Liver (tissue), 8 donors: ENCODE measurements at regions not wholly inside any gene's neighbourhood (a gene's known extent, or its start where the extent isn't known, plus 50 kb on each side); places are given as distances from the start of the nearest gene placed in this dataset.

ENCODE experiments used
- DNase-seq: peaks from one replicate; pipeline ENCODE4 v3.0.0-alpha.2; 2017; ENCODE audit warnings: low spot score
- H3K27ac ChIP-seq, 2 donors: one replicate each; pipeline ENCODE4 v1.7.0; 2013; ENCODE audit warnings: inconsistent platforms in 2 of 2, low read length in 2 of 2, control low read depth in 1 of 2, low read depth in 1 of 2, mild to moderate bottlenecking in 1 of 2
- H3K27me3 ChIP-seq, 4 donors: one replicate each; pipeline versions ENCODE4 v1.6.1 to v1.7.0; 2013; ENCODE audit warnings: low read length in 3 of 4, inconsistent platforms in 1 of 4, mild to moderate bottlenecking in 1 of 4, moderate library complexity in 1 of 4; ENCODE audit not compliant: control insufficient read depth in 4 of 4, insufficient read depth in 4 of 4
- H3K36me3 ChIP-seq, 4 donors: one replicate each; pipeline versions ENCODE4 v1.6.1 to v1.7.0; 2013; ENCODE audit warnings: low read length in 3 of 4, mild to moderate bottlenecking in 3 of 4, low read depth in 1 of 4, moderate library complexity in 1 of 4; ENCODE audit not compliant: control insufficient read depth in 4 of 4, insufficient read depth in 3 of 4
- H3K4me1 ChIP-seq, 4 donors: one replicate each; pipeline versions ENCODE4 v1.6.1 to v1.7.0; 2013; ENCODE audit warnings: low read length in 3 of 4, mild to moderate bottlenecking in 3 of 4, moderate library complexity in 1 of 4; ENCODE audit not compliant: control insufficient read depth in 4 of 4, insufficient read depth in 4 of 4
- H3K4me3 ChIP-seq, 3 donors: one replicate each; pipeline versions ENCODE4 v1.6.1 to v1.7.0; 2013; ENCODE audit warnings: low read length in 3 of 3, control low read depth in 1 of 3, low read depth in 1 of 3, mild to moderate bottlenecking in 1 of 3
- H3K9ac ChIP-seq, 2 donors: one replicate each; pipeline ENCODE4 v1.7.0; 2013; ENCODE audit warnings: low read length in 2 of 2, mild to moderate bottlenecking in 2 of 2, moderate library complexity in 2 of 2, control low read depth in 1 of 2, low read depth in 1 of 2
- H3K9me3 ChIP-seq, 4 donors: one replicate each; pipeline versions ENCODE4 v1.6.1 to v1.7.0; 2013; ENCODE audit warnings: low read length in 3 of 4; ENCODE audit not compliant: control insufficient read depth in 4 of 4
- EGR1 ChIP-seq, 2 donors: IDR thresholded peaks; 2 replicates each; pipeline ENCODE4 v1.6.1; 2016 to 2018; ENCODE audit warnings: antibody characterized with exemption in 2 of 2, low read depth in 2 of 2
- FOXA1 ChIP-seq: IDR thresholded peaks from 2 replicates; pipeline ENCODE4 v1.6.1; 2016; ENCODE audit warnings: antibody characterized with exemption
- FOXA2 ChIP-seq: IDR thresholded peaks from 2 replicates; pipeline ENCODE4 v1.6.1; 2016; ENCODE audit warnings: antibody characterized with exemption
- GABPA ChIP-seq, 2 donors: IDR thresholded peaks in 1 of 2; conservative IDR thresholded peaks in 1 of 2; 2 replicates each; pipeline ENCODE4 v1.6.1; 2016; ENCODE audit warnings: antibody characterized with exemption in 2 of 2, mild to moderate bottlenecking in 1 of 2, moderate library complexity in 1 of 2
- HNF4A ChIP-seq, 2 donors: conservative IDR thresholded peaks; 2 replicates each; pipeline ENCODE4 v1.6.1; 2016; ENCODE audit warnings: antibody characterized with exemption in 2 of 2, mild to moderate bottlenecking in 2 of 2
- HNF4G ChIP-seq: IDR thresholded peaks from 2 replicates; pipeline ENCODE4 v1.6.1; 2016; ENCODE audit warnings: antibody characterized with exemption
- JUND ChIP-seq, 2 donors: IDR thresholded peaks; 2 replicates each; pipeline ENCODE4 v1.6.1; 2016; ENCODE audit warnings: antibody characterized with exemption in 2 of 2
- NR2F2 ChIP-seq: IDR thresholded peaks from 2 replicates; pipeline ENCODE4 v1.6.1; 2016; ENCODE audit warnings: antibody characterized with exemption
- RAD21 ChIP-seq, 2 donors: IDR thresholded peaks; 2 replicates each; pipeline ENCODE4 v1.6.1; 2016; ENCODE audit warnings: antibody characterized with exemption in 2 of 2, mild to moderate bottlenecking in 2 of 2
- RXRA ChIP-seq, 2 donors: IDR thresholded peaks; 2 replicates each; pipeline ENCODE4 v1.6.1; 2017 to 2018; ENCODE audit warnings: antibody characterized with exemption in 2 of 2, mild to moderate bottlenecking in 1 of 2
- SP1 ChIP-seq: IDR thresholded peaks from 2 replicates; pipeline ENCODE4 v1.6.1; 2018; ENCODE audit warnings: antibody characterized with exemption, mild to moderate bottlenecking
- TAF1 ChIP-seq: conservative IDR thresholded peaks from 2 replicates; pipeline ENCODE4 v1.6.1; 2016; ENCODE audit warnings: antibody characterized with exemption, mild to moderate bottlenecking
- YY1 ChIP-seq: IDR thresholded peaks from 2 replicates; pipeline ENCODE4 v1.6.1; 2016; ENCODE audit warnings: antibody characterized with exemption, mild to moderate bottlenecking
- WGBS: extraction: QIAGEN DNeasy Blood & Tissue Kit; methylation state at CpG from one replicate; pipeline ENCODE4 v1.1.7; 2013; 5-methylcytosine and 5-hydroxymethylcytosine counted together
- TF ChIP-seq, protein P1 (sequence below): IDR thresholded peaks from 2 replicates; pipeline ENCODE4 v1.6.1; 2016; ENCODE audit warnings: antibody characterized with exemption
- TF ChIP-seq, protein P2 (sequence below): IDR thresholded peaks from 2 replicates; pipeline ENCODE4 v1.6.1; 2016; ENCODE audit warnings: antibody characterized with exemption, mild to moderate bottlenecking
- TF ChIP-seq, protein P3 (sequence below): IDR thresholded peaks from 2 replicates; pipeline ENCODE4 v1.6.1; 2016; ENCODE audit warnings: antibody characterized with exemption
- TF ChIP-seq, protein P4 (sequence below): IDR thresholded peaks from 2 replicates; pipeline ENCODE4 v1.6.1; 2016; ENCODE audit warnings: antibody characterized with exemption
- TF ChIP-seq, protein P5 (sequence below): fragments of 150-350 bp; IDR thresholded peaks from 2 replicates; pipeline ENCODE4 v1.5.1; 2017; ENCODE audit warnings: improper control_type of control experiment, low read depth, low read length; ENCODE audit not compliant: missing input control
- donor health status: healthy.
- donor health status: healthy.
- donor health status: healthy.
- donor health status: healthy.
- donor health status: healthy.

DNA sequence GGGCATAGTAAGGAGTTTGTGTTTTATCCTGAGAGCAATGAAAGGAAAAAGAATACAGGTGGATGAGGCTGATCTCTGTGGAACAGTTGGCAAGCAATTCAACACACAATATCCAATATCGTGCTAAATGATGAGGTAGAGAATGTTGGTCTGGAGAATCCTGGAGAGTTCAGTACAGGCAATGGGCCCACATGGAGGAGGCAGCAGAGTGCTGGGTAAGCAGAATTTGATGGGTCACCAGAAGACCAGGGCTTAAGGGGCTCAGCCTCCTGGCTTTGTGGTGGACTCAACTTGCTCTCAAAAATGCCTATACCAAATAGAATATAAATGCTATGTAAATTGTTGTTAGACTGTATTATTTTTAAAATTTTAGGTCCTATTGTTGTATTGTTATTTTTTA lies 271.5 kb upstream of the JARID2 start:
- Histone ChIP-seq H3K9me3 (no peaks in the 10 kb centered on the region), H3K36me3 (no peaks in the 10 kb centered on the region), H3K27ac (no peak overlapping the region), H3K4me3 (no peak overlapping the region), H3K27me3 (no peaks in the 10 kb centered on the region), H3K4me1 (no peaks in the 10 kb centered on the region), H3K9ac (no peak overlapping the region)
- 92% methylated on average over 1 of the region's 1 CpG for WGBS
- no peak for DNase-seq
- no peak for TF ChIP-seq FOXA1
- TF ChIP-seq JUND (IDR thresholded peaks at IDR 0.05), result no peak
- TF ChIP-seq FOXA2, result no peak
- no peak for TF ChIP-seq GABPA (IDR thresholded peaks at IDR 0.05 in 1 of 2, conservative IDR thresholded peaks at IDR 0.05 in 1 of 2)
- TF ChIP-seq, protein P1, sequence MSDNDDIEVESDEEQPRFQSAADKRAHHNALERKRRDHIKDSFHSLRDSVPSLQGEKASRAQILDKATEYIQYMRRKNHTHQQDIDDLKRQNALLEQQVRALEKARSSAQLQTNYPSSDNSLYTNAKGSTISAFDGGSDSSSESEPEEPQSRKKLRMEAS, result no peak
- TF ChIP-seq, protein P2, sequence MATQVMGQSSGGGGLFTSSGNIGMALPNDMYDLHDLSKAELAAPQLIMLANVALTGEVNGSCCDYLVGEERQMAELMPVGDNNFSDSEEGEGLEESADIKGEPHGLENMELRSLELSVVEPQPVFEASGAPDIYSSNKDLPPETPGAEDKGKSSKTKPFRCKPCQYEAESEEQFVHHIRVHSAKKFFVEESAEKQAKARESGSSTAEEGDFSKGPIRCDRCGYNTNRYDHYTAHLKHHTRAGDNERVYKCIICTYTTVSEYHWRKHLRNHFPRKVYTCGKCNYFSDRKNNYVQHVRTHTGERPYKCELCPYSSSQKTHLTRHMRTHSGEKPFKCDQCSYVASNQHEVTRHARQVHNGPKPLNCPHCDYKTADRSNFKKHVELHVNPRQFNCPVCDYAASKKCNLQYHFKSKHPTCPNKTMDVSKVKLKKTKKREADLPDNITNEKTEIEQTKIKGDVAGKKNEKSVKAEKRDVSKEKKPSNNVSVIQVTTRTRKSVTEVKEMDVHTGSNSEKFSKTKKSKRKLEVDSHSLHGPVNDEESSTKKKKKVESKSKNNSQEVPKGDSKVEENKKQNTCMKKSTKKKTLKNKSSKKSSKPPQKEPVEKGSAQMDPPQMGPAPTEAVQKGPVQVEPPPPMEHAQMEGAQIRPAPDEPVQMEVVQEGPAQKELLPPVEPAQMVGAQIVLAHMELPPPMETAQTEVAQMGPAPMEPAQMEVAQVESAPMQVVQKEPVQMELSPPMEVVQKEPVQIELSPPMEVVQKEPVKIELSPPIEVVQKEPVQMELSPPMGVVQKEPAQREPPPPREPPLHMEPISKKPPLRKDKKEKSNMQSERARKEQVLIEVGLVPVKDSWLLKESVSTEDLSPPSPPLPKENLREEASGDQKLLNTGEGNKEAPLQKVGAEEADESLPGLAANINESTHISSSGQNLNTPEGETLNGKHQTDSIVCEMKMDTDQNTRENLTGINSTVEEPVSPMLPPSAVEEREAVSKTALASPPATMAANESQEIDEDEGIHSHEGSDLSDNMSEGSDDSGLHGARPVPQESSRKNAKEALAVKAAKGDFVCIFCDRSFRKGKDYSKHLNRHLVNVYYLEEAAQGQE, result no peak
- TF ChIP-seq YY1, result no peak
- no peak for TF ChIP-seq EGR1 (IDR thresholded peaks at IDR 0.05; ENCODE audit: low read depth in 2 of 2)
- no peak for TF ChIP-seq RAD21 (IDR thresholded peaks at IDR 0.05)
- no peak for TF ChIP-seq NR2F2
- TF ChIP-seq, protein P3, sequence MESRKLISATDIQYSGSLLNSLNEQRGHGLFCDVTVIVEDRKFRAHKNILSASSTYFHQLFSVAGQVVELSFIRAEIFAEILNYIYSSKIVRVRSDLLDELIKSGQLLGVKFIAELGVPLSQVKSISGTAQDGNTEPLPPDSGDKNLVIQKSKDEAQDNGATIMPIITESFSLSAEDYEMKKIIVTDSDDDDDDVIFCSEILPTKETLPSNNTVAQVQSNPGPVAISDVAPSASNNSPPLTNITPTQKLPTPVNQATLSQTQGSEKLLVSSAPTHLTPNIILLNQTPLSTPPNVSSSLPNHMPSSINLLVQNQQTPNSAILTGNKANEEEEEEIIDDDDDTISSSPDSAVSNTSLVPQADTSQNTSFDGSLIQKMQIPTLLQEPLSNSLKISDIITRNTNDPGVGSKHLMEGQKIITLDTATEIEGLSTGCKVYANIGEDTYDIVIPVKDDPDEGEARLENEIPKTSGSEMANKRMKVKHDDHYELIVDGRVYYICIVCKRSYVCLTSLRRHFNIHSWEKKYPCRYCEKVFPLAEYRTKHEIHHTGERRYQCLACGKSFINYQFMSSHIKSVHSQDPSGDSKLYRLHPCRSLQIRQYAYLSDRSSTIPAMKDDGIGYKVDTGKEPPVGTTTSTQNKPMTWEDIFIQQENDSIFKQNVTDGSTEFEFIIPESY, result no peak
- no peak for TF ChIP-seq TAF1
- TF ChIP-seq, protein P4, sequence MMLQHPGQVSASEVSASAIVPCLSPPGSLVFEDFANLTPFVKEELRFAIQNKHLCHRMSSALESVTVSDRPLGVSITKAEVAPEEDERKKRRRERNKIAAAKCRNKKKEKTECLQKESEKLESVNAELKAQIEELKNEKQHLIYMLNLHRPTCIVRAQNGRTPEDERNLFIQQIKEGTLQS, result no peak
- TF ChIP-seq, protein P5, sequence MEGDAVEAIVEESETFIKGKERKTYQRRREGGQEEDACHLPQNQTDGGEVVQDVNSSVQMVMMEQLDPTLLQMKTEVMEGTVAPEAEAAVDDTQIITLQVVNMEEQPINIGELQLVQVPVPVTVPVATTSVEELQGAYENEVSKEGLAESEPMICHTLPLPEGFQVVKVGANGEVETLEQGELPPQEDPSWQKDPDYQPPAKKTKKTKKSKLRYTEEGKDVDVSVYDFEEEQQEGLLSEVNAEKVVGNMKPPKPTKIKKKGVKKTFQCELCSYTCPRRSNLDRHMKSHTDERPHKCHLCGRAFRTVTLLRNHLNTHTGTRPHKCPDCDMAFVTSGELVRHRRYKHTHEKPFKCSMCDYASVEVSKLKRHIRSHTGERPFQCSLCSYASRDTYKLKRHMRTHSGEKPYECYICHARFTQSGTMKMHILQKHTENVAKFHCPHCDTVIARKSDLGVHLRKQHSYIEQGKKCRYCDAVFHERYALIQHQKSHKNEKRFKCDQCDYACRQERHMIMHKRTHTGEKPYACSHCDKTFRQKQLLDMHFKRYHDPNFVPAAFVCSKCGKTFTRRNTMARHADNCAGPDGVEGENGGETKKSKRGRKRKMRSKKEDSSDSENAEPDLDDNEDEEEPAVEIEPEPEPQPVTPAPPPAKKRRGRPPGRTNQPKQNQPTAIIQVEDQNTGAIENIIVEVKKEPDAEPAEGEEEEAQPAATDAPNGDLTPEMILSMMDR, result no peak
- no peak for TF ChIP-seq HNF4A (conservative IDR thresholded peaks at IDR 0.05)
- TF ChIP-seq SP1, result no peak
- TF ChIP-seq HNF4G, result no peak
- TF ChIP-seq RXRA (IDR thresholded peaks at IDR 0.05), result no peak
